Fibroblast of skin of abdomen (primary cell): ENCODE measurements at regions not wholly inside any gene's neighbourhood (a gene's known extent, or its start where the extent isn't known, plus 50 kb on each side); places are given as distances from the start of the nearest gene placed in this dataset.

Source experiments
- DNase-seq: peaks from one replicate; pipeline ENCODE4 v3.0.0-alpha.2; 2013

DNA sequence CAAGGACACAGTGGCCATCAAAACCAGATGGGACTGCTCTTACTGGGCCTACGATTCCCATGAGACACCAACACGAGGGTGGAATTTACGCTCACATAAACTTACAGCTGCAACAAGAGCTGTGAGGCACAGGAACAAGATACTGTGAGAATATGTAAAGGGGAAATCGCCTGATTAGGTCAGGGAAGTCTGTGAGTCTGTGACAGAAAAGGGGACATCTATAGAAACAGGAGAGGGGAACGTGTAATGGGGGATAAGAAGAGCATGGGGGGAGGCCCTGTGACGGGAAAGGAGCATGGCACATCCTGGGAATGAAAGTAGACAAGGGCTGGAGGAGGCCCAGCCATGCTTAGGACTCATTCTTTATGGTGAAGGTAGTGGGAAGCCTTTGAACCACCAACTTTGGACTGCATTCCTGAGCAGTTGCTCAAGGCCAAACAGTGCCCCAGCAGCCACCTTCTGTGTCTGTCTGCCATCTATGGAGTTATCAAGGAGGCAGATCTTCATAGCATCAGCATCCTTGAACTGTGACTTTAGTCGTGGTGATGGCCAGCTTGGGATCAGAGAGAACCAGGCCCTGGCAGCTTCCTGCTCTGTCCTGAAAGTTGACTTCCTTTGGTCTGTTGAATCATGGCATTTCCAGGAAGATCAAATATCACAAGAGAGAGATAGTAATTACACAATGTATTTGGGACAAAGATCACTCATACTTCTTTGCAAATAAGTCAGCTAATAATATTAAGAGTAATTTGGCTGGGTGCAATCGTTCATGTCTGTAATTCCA lies 87.9 kb upstream of the FAM169A start:
- DNase-seq = peak; percentile 52

DNA sequence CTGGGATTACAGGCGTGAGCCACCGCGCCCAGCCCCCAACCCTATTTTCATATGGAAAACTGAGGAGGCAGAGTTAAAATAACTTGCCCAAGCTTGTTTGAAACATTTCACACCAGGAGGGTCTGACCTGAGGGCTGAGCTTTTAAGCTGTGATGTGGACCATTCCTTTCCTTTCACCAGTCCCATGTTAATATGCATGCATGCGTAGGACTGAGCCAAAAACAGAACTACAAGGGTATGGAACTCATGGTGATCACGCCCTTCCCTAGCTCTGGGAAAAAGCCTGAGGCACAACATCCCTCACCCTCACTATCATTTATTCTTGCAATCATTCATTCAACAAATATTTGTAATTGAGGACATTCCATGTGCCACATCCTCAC lies 87.4 kb upstream of the FAM169A start:
- no peak for DNase-seq

DNA sequence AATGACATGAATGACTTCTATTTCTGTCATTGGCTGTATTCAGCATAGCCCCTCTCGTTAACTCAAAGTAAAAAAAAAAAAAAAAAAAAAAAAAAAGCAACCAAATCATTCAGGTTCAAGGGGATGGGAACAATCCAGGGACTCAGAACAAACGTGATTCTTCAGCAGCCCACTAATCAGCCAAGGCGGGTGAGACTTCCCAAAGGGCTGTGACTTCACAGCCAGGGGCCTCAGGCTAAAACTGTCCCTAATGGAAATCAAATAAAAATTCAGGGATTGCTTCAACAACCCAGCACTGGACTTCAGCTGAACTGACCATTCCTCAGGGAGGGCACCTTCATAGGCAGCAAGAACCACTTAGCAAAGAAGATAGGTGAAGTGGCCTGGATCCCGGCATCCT lies 86.2 kb upstream of the FAM169A start:
- no peak for DNase-seq

DNA sequence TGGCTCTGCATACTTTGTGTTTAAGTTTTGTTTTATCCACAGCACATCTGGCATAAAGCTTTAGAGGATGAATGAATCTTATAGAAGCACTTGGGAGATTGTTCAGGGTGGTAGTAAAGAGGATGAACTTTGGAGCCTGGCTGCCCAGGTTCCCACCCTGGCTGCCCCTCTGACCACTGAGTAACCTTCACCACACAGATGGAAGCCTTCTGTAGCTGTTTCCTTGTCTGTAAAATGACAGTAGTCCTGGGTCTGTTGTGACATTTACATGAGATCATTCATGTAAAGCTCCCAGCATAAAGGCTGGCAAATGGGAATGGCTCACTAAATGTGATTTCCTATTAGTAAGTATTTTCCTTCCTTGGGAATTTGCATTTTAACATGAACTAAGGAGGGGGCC lies 85.7 kb upstream of the FAM169A start:
- DNase-seq = no peak

DNA sequence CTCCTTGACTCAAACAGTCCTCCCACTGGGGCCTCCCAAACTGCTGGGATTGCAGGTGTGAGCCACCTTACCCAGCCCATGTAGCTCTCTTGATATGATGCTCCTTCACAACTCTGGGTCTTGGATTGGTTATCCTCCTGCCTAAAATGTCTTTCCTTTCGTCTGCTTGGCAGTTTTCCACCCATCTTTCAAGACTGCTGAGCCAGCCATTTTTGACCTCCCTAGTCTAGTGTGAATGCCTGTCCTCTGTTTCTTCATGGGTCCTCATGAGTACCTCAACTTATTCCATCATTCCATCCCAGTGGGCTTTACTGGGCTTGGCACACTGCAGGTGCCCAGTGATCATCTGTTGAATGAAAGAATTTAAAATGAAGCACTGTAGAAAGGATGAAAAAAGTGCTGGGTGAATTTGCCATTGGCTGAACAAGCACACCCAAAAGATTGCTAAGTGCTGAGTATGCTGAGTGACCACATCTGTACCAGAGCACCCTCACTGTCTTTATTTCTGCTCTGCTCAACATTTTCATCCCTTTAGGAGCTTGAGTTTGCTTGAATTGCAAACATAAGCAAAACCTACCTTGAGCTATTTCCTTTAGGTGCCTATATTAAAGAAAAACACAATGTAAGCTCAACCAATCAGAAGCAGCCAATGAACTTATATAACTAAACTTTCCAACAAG lies 84.8 kb upstream of the FAM169A start:
- DNase-seq = no peak

DNA sequence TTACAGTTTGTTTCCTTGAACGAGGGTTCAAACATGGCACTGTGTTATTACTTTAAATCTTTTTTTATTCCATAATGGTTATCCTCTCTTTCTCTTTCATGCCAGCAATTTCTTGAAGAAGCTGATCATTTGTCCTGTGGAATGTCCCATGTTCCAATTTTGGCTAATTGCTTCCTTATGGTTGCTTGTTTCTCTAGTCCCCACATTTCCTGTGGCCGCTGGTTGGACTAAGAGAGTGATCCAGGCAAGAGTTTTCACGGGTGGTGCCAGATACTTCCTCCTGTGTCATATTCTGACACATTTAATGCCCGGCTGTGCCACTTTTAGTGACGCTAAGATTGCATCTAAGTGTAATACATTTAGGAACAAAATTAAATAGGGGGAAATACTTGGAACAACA lies 83.8 kb upstream of the FAM169A start:
- peak; percentile 56 for DNase-seq

DNA sequence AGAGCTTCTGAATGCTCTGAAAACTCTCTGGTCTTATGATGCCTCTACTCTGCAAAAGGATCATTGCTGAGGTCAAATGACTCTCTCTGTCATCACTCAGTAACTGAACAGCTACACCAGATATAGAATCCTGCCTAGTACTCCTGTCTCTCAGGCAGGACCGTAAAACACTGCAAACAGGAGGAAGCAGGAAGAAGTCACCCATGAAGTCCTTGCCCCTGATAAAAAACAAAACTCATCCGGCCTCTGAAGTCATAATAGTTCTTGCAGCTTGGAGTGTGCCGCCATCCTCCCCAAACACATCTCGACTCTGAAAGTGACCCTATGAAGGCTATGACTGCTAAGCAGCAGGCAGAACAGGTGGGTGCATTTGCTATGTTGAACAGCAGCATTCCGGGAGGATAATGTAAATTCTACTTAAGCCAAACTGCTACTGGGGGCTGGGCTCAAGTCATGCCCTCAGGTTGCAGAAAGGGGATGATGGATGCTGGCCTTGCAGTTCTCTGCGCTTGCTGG lies 81.9 kb upstream of the FAM169A start:
- DNase-seq = no peak

DNA sequence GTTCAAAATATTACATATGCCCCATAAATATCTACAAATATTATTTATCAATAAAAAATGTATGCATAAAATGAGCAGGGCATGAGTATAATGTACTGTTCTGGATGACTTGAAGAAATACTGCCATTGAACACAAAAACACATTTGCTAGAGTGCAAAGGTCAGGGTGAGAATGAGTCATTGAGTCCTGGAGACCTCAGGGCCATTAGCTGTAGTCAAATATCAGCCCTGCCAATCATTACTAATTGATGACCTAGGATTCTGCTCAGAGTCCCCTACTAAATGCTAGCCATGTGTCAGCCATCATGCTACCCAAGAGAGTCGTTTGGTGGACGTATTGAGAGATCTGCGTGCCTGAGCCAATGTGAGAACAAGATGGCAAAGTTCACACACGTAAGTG lies 80.3 kb upstream of the FAM169A start:
- no peak for DNase-seq

DNA sequence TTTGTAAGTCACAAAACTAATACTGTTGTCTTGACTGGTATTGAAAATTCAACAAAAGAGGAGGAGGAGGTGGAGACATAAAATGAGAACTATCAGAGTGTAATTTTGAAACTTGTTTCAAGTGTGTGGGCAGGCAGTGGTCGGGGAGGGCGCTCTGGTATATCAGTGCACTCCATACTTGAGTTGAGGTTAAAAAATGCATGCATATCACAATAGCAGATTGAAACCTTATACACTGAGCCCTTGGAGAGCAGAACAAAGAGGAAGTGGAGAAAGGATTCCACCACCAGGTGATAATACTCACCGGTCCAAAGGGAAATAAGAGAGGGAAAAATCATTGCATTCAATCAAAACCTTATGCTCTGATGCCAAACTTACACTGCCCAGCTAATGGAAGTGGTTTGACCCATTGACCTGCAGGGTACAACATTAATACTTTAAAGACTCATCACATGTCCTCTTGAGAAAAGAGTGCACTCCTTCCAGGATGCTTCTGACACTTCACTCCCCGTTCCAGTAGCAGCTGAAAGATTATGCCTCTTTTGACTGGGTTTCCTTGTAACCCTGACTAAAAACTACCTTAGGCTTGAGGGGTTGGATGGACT lies 79.5 kb upstream of the FAM169A start:
- DNase-seq = no peak

DNA sequence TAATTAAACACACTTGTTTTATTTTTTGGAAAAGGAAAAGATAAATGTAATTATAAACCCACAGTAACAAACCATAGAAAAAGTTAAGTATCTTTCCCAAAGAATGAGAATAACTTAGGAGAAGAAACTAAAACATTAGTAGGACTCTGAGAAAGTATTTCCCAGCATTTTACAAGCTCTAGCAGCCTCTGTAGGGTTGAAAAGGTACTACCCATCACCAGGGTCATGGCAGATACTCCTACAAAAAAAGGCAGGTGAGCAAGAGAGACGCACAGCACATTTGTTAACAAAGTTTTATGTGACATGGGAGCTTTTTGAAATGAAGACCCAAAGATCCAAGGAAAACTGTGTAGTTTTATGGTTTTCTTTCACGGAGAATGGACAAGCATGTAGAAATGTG lies 77.7 kb upstream of the FAM169A start:
- DNase-seq = no peak

DNA sequence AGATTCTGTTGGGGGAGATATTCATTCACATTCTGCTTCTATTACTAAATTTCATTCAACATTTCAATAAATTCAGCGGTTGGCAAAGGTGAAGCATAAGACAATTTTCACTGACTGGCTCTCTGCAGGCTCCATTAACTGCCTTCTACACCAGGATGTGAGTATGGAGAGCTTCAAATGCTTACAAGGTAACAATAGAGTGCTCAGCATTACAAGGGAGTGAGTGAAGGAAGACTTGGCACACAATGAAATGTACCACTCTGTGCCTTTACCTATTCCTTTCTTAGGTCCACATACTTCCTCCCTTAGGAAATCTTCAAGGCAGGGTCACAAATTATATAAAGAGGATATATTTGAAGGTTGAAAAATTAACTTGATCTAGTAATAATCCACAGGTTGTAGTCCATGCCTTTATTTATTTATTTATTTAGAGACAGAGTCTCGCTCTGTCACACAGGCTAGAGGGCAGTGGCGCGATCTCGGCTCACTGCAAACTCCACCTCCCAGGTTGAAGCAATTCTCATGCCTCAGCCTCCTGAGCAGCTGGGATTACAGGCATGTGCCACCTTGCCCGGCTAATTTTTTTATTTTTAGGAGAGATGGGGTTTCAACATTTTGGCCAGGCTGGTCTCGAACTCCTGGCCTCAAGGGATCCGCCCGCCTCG lies 76.6 kb upstream of the FAM169A start:
- DNase-seq = no peak

DNA sequence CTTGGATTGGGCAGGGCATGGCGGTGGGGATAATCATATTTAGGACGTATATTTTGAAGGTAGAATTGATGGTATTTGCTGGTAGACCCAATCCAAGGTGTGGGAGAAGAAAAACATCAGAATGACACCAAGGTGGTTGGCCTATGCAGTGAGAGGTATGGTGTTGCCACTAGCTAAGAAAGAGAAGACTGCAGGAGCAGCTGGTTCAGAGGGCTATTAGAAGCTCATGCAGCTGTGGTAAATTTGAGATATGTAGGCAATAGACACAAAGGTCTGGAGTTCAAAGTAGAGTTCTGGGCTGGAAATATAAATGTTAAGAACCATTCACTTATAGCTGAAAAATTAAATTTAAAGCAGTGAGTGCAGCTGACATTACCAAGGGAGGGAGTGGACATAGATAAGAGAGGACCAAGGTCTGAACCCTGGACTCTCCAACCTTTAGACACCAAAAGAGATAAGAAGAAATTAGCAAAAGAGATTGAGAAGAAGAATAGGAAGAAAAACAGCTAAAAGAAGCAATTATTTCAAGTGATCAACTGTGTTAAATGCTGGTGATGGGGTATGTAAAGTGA lies 74.7 kb upstream of the FAM169A start:
- no peak for DNase-seq

DNA sequence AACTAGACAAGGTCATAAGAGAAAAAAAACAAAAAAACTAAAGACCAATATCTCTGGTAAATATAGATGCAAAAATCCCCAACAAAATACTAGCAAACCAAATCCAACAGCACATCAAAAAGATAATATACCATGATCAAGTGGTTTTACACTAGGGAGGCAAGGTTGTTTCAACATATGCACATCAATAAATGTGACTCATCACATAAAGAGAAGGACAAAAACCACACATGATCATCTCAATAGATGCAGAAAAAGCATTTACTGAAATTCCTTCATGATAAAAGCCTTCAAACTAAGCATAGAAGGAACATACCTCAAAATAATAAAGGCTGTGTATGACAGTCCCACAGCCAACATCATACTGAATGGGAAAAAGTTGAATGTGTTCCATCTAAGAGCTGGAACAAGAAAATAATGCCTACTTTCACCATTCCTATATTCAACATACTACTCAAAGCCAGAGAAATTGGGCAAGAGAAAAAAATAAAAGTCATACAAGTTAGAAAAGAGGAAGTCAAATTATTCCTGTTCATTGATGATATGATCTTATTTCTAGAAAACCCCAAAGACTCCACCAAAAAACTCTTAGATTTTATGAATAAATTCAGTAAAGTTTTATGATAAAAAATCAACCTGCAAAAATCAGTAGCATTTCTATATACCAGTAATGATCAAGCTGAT lies 72.2 kb upstream of the FAM169A start:
- DNase-seq = peak; percentile 51

DNA sequence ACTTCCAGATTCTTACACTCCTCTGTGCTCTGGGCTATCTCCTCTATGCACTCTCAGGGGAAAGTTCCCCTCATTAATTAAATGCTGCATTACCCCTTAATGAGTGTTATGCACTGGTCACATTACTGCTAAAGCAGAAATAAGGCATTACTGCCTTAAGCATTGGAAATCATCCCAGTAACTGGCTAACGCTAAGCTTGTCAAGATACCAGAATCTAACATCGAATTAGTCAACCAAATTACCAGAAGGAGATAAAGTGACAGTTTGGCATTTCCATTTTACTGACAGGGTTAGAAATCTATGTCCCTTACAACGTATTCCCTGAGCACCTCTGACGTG lies 69.5 kb upstream of the FAM169A start:
- DNase-seq = no peak

DNA sequence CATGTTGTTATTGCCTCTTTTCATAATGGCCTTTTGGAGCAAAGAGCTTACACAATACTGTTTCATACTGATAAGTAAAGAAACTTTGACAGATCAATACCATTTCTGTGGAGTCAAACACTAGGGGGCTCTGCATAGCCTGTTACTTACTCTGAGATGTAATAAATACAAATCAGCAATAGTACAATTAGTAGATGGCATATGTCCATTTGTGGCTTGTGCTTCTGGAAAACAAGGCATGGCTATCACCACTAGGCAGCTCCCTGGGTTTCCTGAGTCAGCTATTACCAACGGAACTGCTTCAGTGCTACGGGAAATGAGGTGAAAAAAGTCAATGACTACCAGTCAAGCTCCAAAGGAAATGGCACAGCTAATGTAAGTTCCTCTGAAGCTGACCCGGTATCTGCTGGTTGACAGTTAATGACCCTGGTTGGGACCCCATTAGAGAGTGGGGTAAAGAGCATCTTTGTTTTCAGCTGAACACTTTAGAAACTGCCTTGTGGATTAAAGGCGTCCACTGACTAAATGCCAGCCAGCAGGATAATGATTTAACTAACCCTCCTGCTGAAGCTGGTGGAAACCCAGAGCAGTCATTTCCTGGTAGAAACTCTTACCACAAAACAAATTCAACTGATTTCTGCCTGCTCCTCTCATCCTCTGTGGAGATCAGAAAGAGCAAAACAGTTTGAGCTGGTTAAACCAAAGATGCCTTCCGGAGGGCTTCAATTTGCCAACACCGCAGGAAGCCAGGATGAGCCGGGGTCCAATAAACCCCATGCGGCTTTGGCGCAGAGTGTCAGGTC lies 69.0 kb upstream of the FAM169A start:
- DNase-seq = peak; percentile 58

DNA sequence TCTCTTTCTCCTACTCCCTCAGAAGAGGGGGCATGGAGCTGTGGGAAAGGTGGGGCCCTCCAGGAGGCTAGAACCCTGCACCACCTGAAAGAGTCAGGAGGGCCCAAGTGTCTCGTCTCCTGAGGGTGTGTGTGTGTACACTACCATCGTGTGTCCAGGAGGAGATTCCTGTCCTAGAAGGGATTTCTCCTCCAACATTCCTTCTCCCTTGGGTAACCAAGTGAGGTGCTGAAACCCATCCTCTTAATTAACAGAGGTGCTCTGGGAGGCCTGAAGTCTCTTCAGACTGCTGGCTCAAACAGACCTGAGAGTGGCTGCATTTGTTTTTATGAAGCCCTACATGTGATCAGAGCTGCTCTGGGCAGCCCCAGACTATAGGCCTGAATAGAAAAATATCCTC lies 61.1 kb upstream of the FAM169A start:
- no peak for DNase-seq

DNA sequence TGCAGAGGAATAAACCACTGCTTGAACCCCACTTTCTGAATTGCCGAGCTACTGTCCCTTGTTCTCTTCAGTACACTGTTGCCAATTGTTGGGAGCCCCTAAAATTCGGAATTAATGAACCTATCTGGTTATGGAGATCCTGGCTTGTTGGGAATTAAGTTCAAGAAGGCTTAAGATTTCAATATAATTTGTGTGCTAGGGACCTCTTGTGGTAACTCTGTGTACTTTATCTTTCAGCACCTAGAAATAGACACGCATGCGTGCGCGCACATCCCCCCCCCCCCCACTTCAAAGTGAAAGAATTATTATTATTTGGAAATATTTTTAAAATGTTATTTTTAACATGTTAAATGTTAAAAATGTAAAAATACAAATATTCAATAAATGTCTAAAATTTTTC lies 53.3 kb upstream of the FAM169A start:
- peak; percentile 53 for DNase-seq

DNA sequence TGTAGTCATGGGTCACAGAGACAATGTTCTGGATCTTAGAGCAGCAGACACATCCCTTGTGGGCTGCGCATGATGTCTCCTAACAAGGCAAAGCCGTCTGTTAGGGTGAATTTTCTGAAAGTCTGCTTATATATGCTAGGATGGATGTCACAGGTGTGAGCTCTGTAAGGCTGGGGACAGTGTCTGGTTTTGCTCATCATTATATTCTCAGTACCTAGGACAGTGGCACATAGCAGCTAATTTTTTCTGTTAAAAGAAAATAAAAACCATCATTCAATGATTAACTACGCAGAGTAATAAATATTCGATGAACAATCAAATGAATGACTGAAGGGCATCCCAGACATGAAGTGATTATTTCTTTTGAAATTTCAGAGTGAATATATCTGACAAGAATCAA lies 52.9 kb upstream of the FAM169A start:
- no peak for DNase-seq

DNA sequence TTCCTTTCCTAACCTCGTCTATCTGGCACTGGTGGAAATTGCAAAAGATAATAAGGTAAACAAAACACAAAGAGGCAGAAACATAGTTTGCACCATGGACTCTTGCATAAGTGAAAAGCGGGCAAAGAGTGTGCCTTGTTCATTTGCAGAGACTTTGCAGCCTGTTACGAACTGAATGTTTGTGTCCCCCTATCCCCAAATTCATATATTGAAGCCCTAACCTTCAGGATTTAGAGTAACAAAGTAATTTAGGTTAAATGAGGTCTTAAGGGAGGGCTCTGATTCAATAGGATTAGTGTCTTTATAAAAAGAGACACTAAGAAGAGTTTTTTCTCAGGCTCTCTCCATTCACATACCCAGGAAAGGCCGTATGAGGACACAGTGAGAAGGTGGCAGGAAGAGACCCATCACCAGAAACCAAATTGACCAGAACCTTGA lies 52.1 kb upstream of the FAM169A start:
- DNase-seq = no peak

DNA sequence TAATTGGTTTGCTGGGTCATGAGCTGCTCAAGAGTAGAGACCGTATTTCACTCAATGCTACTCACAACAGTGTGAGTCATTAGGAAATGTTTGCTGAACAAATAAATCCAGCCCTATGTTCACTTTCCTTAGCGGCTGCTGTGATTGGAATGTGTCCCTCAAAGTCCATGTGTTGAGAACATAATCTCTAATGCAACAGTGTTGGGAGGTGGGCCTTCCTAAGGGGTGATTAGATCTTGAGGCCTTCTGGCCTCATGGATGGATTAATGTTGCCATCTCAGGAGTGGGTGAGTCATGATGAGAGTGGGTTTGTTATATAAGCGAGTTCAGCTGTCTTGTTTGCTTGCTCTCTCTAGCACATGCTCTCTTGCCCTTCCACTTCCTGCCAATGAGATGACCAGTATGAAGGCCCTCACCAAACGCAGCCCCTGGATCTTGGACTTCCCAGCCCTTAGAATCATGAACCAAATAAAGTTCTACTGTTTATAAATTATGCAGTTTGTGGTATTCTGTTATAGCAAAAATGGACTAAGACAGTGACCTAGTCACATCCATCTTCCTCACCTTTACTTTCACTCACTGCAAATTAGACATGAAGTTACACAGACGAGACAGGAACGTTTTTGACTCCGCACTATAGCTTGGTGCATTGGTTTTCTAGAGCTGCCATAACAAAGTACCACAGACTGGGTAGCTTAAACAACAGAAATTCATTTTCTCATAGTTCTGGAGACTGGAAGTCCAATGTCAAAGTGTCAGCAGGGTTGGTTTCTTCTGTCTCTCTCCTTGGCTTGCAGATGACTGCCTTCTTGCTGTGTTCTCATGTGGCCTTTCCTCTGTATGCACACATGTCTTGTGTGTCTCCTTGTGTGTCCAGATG lies 50.9 kb upstream of the FAM169A start:
- DNase-seq = peak; percentile 3
